RPMI7951 (cell line): ENCODE measurements at regions not wholly inside any gene's neighbourhood (a gene's known extent, or its start where the extent isn't known, plus 50 kb on each side); places are given as distances from the start of the nearest gene placed in this dataset.
"Not testable (repeated sequence)": the region's sequence is repeated elsewhere in the genome, so short reads cannot be mapped to it uniquely, and the experiment has no call there.

ENCODE experiments used
- DNase-seq: peaks from one replicate; pipeline ENCODE4 v3.0.0-alpha.2; 2012; ENCODE audit warnings: low read depth

DNA sequence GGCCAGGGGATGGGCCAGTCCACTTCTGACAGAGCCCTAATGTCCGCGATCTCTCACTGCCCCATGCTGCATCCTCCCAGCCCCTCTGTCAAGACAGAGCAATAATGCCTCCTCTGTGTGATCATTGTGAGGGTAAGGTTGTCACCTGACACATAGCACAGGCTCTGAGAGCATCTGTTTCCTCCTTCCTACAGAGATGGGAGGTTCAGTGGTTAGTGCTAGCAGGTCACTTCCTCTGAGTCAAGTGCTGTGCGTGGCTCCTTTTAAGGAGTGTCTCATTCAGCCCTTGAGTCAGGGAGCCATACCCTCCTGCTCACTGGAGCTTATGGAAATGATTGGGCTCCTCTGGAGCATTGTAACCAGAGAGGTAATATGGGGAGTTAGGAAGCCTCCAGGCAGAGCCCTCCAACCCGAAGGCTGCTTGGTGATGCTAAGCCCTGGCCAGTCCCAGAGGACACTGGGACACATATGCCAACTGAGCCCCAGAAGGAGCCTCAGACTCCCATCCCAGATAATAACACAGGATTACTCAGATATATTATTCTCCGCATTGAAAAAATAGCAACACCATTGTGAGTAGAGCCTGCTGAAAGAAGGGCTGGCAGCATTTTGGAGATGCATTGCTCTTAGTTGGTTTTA lies 189.0 kb downstream of the GALNT1 start:
- no peak for DNase-seq

DNA sequence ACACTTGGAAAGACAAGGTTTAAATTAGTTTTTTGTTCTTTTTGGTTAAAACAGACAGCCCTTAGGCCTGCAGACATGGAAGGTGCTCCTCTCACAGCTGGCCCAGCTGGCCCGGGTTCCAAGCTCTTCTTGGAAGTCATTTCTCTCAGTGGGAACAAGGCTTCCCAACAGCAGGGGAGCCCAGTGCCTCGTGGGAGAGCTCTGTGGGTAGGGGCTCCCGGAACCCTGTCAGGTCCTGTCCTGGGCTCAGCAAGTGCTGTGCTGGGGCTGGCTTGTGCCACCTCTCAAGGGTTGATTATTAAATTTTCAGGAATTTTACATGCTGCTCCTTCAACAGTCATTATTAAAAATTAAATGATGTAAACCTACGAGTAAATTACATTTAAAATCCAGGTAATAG lies 189.6 kb downstream of the GALNT1 start:
- no peak for DNase-seq

DNA sequence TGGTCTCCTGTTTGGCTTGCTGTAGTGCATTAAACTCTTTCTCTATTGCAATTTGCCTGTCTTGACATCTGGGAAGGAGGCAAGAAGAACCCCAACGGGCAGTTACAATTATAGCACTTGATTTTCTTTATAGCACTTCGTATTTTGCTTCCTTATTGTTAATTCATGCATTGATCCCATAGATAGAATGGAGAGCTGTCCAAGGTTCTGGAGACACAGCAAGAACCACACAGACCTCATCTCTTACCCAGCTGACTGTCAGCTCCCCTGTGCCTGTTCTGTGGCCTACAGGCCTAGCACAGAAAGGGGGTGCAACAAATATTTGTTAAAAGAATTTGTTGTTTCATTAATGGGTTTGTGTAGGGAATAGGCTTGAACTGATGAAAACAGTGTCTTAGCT lies 194.3 kb downstream of the GALNT1 start:
- peak; percentile 19 for DNase-seq

DNA sequence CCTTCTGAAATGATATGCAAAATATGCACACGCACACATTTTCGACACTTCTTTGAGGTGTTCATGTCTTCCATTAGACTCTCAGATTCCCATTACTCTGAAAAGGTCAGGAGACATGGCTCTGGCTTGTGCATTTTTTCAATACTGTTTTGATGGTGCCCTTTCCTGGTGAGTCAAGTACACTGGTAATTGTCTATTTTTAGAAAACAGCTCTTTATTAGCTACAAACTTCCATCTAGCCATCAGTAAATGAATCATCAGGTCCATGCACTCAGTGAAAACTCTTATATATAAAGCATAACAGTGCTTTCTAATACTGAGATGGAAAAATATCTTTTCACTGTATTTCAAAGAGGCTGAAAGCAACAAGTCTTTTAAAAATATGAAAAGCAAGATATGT lies 194.9 kb downstream of the GALNT1 start:
- no peak for DNase-seq

DNA sequence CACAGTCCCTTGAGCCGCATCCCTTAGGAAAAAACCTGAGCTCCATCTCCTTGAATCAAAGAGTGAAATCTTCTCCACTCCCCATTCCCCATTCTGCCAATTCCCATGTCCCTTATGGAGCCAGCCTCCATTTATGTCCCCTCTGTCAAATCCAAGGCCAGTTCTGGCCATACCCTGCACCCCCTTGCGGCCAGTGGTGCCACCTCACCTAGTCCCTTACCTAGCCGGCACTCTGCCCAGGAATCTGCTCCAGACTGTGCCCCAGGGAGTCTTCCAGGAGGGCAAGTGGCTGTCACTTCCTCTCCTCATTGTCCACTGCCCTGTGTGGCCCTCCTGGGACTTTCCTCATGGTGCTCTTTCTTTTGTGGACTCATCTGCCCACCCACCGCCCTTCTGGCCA lies 195.4 kb upstream of the RMP24 start:
- DNase-seq: no peak

DNA sequence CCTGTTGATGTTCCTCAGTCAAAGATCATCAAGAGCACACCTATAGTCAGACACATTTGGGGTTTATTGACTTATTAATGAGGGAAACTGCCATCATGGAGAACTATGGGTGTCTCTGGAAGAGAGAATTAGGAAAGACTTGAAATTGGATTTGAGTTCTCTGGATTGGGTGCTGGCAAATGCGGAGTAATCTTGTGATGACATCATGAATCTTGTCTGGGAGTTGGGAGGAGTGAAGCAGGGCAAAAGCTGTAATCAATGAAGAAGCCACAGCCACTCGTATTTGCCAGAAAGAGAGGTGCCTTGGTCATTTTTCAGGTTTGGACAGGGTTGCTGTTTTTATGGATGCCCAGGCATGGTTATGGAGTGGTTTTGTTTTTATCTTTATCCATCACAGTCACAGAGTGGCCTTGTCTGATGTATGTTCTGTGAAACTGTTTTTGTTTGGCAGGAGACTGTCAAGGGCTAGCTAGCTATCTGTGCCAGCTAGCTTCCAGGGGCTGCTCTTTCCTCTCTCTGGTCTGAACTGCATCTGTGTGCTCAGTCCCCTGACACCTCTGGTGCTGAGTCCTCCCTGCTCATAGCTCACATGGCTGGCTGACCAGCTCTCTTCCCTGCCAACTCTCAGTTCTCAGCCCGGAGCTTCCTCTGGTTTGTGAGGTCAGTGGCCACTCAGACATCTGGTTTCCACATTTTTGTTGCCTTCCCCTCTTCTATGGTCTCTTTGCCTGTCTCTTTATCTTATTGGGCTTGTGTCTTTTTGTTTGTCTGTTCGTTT lies 193.4 kb upstream of the RMP24 start:
- peak; percentile 36 for DNase-seq

DNA sequence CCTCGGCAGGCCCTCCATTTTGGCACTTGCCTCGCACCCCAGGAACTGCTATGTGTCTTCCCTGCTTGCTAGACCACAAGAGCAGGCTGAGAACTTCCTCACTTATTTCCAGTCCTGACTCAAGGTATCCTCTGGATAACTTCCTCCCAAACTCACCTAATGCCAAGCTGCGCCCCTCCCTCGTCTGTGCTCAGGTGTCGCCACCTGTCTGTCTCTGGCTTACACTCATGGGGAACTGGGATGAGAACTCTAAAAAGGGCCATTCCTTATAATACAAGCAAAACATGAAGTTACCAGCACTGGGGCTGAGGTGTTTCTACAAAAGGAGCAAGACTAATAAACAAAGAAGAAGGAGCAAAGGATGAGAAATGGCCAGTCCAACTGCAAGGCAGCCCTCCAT lies 191.5 kb upstream of the RMP24 start:
- DNase-seq: no peak

DNA sequence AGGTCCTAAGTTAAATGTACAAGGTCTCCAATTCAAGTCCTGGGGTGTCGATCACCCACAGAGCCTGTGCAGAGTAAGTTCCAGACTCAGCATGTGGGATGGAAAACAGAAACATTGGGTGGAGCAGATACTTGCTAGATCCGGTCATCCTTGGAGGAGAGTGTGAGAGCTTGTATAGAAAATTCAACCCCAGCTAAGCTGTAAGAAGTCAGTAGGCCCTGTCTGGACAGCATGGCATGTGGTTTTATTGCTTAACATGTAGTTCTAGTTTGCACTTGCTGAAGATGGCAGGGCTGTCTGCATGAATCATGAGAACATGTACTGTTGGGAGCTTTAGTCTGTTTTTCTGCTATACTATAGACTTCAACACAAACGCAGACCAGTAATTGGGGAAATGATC lies 189.6 kb upstream of the RMP24 start:
- DNase-seq: no peak

DNA sequence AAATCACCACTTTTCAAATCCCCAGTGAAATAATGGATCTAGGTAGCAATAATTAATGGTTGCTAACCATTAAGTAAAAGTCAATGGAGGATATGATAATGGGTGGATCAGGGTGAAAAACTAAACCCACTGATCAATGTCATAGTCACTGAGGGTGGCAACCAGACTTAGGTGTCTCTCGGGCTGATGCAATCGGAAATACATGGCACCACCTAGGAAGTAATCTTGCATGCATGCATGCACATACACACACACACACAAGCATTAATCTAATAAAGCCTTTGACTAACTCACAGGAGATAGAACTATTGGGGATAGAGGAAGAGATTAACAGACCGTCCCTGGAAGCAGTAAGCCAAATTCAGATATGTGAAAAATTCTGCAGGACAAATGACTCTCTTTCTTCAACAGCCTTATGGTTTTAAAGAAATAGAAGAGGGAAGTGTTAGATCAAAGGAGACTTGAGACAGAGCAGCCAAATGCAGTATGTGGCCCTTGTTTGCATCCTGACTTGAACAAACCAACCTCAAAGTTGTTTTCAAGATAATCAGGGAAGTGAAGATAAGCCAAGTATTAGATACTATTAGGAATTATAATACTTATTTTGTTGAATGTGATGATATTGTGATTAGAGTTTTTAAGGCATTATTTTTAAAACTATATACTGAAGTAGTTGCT lies 186.0 kb upstream of the RMP24 start:
- DNase-seq: no peak

DNA sequence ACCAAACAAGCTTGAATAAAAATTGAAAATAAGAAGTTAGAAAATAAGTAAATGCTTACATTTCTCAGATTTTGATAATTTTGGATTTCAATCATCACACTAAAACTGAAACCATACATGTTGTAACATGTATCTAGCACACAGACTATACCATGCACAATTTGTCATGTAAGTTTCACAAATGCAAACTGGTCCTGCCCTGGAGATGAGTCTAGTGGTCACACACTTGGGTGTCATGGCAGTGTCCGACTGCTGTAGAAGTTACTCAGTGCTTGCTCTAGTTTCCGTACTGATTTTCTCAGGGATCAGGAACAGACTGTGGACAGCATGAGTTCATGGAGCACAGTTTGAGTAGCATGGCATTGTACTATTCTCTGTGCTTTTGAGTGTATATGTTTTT lies 182.9 kb upstream of the RMP24 start:
- no peak for DNase-seq

DNA sequence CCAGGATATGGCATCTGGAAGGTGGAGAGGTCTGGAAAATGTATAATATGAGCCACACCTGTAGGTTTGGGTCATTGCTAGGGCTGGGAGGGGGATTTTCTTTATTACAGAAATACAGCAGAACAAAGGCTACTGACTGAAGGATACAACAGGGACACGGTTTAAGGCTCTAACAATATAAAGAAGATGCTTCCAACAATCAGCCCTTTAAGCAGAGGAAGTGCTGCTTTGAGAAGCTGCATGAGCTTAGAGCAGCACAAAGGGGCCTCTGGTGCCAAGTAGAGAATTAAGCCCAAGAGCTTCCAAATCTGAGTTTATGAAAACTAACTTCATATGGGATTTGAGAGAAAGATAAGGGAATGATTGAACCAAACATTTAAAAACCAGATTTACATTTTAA lies 174.5 kb upstream of the RMP24 start:
- no peak for DNase-seq

DNA sequence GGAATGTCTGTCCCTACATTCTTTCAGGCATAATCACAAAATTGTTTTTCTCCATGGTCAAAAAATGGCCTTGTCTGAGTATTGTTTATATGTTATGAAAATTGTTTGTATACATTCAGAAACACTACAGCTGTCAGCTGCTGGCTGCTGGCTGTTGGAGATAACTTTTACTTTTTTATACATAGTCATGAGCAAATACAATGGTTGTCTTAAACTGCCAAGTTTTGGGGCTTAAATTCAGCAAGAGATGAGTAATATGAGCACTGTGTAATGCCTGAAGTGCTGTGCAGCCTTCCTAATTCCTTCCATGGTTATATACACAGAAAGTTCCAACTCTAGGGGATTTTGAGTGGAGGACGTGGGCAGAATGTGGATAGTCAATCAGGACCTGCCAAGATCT lies 168.9 kb upstream of the RMP24 start:
- DNase-seq: no peak

DNA sequence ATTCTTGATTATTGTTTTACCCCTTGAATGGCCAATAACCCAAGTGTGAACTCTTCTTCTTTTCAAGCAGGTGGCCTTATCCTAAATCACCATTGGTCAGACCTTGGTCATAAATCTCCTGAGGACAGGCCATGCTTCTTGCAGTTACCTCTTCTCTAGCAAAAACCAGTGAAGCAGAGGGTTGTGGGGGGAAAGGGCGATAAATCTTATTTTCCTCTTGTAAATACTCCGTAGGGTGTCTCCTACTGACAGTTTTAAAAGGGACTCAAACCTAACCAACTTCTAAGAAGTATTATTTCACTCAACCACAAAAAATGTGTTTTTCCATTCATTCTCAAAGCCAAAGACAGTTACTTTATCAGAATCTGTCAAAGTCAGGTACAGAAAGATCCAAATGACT lies 168.1 kb upstream of the RMP24 start:
- DNase-seq: no peak

DNA sequence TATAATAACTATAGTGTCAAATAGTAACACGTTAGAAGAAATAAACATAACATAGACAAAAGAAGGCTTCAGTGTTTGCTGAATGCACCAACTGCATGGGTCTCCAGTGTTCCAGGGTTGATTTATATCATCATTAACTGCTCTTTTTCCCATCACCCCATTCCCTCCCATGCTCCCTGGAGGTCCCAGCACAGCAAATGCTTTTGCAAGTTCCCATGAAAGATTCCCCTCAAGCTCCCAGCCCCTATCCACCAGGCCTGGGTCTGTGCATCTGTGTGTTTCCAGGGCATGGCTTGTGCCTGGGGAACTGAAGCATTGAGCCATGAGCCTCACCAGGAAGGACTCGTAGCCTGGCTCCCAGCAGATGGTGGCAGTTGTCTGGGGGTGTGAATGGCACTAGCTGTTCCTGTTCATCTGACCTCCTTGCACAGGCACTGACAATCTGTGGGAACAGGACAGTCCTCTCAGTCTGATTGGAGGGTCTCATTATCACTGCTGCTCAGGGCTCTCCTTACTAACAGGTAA lies 164.6 kb upstream of the RMP24 start:
- no peak for DNase-seq

DNA sequence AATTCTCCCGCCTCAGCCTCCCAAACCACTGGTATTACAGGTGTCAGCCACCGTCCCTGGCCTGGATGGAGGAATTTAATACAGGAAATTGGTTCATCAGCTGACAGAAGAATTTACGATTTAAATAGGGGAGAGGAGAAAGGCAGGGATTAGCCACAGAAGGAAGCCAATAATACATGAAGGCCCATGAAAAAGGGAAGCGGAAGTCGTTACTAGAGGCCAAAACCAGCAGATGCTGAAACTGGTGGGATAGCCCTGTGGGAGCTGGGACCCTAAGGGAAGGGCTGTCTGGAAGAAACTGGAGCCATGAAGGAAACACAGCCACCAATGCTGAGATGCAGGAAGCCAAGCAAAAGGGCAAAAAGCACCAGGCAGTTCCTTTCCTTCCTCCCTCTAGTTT lies 163.7 kb upstream of the RMP24 start:
- no peak for DNase-seq

DNA sequence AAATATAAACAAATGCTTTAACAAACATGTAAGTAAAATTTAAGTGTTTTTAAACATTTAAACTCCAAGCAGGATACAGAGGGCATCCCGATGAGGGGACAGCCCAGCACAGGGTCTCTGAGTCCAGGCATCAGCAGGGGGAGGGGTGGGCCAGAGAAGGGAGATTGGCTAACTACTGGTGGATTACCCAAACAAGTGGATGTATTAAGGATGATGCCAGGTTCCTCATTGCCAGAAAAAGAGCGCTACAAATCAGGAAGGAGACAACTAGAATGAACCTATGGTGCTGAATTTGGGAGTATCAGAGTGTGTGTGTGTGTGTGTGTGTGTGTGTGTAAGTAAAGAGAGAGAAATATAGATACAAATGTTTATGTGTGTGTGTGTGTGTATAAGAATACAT lies 162.0 kb upstream of the RMP24 start:
- no peak for DNase-seq

DNA sequence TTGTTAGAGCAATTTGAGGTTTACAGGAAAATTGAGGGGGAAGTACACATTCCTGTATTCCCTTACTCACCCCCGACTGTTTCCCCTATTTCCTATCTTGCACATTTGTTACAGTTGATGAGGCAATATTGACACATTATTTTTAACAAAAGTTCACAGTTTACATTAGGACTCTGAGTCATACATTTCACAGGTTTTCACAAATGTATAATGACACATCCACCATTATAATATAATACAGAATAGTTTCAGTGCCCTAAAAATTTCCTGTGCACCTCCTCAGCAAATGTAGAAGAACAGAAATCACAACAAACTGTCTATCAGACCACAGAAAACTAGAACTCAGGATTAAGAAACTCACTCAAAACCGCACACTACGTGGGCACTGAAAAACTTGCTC lies 160.6 kb upstream of the RMP24 start:
- DNase-seq: no peak

DNA sequence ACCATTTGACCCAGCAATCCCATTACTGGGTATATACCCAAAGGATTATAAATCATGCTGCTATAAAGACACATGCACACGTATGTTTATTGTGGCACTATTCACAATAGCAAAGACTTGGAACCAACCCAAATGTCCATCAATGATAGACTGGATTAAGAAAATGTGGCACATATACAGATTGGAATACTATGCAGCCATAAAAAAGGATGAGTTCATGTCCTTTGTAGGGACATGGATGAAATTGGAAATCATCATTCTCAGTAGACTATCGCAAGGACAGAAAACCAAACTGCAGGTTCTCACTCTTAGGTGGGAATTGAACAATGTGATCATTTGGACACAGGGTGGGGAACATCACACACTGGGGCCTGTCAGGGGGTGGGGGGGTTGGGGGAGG lies 157.5 kb upstream of the RMP24 start:
- DNase-seq: not testable (repeated sequence)

DNA sequence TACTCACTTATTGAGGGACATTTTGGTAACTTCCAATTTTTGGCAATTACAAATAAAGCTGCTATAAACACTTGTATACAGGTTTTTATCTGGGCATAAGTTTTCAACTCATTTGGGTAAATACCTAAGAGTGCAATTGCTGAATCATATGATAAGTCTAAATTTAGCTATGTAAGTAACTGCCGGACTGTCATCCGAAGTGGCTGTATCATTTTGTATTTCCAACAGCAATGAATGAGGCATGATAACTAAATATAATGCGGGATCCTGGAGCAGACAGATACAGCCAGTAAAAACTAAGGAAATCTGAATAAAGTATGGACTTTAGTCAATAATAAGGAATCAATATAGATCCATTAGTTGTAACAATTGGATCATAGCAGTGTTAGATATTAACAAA lies 156.5 kb upstream of the RMP24 start:
- DNase-seq: no peak

DNA sequence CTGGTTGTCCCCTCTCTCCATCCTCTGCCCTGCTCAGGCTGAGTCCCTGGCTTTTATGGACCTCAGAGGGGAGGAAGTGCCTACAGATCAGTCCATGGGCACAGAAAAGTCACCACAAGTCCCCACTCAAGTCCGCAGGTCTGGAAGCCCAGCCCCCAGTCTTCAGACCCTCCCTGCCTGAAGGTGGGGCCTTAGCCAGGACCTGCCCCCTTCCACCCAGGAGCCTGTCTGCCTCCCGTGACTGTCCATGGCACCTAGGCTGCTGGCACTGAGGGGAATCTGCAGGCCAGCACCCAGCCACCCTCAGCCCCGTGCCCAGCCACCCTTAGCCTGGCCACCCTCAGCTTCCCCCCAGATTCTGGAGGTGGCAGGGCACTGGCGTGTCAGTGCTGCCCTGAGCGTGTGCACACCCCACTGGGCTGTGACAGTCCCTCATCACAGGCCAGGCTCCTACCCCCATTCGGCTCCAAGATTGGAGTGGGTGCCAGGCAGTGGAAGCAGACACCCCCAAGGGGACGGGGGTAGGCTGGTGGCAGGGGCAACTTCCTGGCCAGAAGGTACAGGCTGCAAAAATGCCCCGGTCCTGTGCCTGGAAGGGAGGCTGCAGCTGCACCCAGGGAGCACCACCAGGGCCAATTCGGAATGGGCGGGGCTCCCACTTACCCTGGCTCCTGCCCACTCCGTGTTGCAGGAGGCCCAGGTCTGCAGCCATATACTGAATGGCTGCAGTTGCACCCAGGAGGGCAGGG lies 154.7 kb upstream of the RMP24 start:
- no peak for DNase-seq

DNA sequence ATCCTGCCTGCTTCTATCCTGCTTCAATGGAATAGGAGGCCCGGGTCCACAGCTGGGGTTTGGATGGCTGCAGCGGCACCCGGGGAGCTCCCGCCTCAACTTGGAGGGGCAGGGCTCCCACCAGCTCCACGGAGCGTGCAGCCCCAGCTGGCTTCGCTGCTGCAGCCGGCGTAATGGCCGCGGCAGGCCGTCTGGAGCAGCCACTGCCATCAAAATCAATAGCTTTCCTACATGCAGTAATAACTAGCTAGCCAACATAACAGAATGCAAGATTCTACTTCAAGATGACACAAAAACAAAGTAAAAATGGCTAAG lies 154.2 kb upstream of the RMP24 start:
- no peak for DNase-seq

DNA sequence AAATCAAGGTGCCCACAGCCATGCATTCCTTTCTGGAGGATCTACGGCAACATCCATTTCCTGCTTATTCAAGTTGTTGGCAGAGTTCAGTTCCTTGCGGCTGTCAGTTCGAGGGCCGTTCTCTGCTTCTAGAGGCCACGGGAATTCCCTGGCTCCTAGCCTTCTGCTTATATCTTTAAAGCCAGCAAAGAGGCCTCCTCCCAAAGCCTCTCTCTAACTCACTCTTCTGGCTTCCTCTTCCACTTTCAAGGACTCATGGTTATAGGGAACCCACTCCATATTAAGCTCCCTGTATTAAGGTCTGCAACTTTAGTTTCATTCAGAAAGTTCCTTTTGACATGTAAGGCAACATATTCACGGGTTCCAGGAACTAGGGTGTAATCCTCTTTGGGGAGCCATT lies 150.1 kb upstream of the RMP24 start:
- DNase-seq: no peak

DNA sequence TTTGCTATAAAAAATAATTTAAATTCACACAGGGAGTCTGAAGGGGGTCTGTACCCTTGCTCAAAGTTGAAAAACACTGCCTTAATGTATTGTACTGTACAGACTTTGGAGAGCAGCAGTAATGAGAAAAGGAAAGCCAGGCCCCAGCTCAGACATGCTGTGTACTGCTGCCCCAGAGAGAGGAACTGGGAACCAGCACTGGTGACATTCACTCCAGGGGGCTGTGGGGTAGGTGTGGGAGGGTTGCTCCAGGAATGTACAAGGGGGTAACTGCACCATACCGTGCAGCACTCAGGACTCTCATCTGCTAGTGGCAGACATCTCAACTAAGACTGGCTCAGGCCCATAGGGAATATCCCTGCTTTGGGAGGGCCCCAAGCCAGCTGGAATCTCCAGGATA lies 146.0 kb upstream of the RMP24 start:
- no peak for DNase-seq
